DND-41 (cell line): ENCODE measurements at regions not wholly inside any gene's neighbourhood (a gene's known extent, or its start where the extent isn't known, plus 50 kb on each side); places are given as distances from the start of the nearest gene placed in this dataset.

Source experiments
- EZH2 ChIP-seq: IDR thresholded peaks from 3 replicates; pipeline ENCODE4 v1.6.1; 2012; ENCODE audit warnings: borderline replicate concordance, low read depth, mild to moderate bottlenecking, moderate library complexity, low read length, inconsistent platforms; ENCODE audit not compliant: severe bottlenecking
- TF ChIP-seq, protein P1 (sequence below): IDR thresholded peaks from 2 replicates; pipeline ENCODE4 v1.5.1; 2012; ENCODE audit warnings: borderline replicate concordance, low read length, moderate library complexity, mild to moderate bottlenecking; ENCODE audit not compliant: poor library complexity, severe bottlenecking; ENCODE audit errors: extremely low read depth

DNA sequence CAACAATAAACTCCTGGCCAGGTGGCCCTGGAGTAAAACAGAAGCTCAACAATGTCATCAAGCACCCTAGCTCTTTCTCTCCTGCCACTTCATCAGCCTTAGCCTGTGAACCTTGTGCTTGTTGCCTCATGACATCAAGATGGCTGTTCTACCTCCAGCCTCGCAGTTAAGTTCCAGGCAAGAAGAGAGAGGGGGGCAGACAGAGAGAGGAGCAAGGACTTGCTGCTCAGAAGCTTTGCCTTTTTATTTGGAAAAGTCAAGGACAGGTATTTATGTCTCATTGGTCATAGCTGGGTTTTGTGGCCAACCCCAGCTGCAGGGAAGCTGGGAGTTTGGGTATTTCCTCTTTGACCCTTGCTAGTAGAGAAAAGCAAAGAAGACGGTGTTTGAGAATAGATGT, 60.3 kb upstream of the GADD45A start:
- TF ChIP-seq, protein P1, sequence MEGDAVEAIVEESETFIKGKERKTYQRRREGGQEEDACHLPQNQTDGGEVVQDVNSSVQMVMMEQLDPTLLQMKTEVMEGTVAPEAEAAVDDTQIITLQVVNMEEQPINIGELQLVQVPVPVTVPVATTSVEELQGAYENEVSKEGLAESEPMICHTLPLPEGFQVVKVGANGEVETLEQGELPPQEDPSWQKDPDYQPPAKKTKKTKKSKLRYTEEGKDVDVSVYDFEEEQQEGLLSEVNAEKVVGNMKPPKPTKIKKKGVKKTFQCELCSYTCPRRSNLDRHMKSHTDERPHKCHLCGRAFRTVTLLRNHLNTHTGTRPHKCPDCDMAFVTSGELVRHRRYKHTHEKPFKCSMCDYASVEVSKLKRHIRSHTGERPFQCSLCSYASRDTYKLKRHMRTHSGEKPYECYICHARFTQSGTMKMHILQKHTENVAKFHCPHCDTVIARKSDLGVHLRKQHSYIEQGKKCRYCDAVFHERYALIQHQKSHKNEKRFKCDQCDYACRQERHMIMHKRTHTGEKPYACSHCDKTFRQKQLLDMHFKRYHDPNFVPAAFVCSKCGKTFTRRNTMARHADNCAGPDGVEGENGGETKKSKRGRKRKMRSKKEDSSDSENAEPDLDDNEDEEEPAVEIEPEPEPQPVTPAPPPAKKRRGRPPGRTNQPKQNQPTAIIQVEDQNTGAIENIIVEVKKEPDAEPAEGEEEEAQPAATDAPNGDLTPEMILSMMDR, result no peak
- TF ChIP-seq EZH2, result no peak
